GM12864 (cell line): ENCODE measurements at regions not wholly inside any gene's neighbourhood (a gene's known extent, or its start where the extent isn't known, plus 50 kb on each side); places are given as distances from the start of the nearest gene placed in this dataset.

Experiments
- DNase-seq: peaks from one replicate; pipeline ENCODE4 v3.0.0-alpha.2; 2011; ENCODE audit warnings: low read depth
- H3K4me3 ChIP-seq: 2 replicates; pipeline ENCODE4 v1.5.1; 2011; ENCODE audit warnings: mild to moderate bottlenecking, low read depth, low read length, control low read depth
- TF ChIP-seq, protein P1 (sequence below): IDR thresholded peaks from 2 replicates; pipeline ENCODE4 v1.5.1; 2011; ENCODE audit warnings: low read depth, mild to moderate bottlenecking, moderate library complexity, low read length, control low read depth, inconsistent platforms; ENCODE audit errors: missing control alignments

DNA sequence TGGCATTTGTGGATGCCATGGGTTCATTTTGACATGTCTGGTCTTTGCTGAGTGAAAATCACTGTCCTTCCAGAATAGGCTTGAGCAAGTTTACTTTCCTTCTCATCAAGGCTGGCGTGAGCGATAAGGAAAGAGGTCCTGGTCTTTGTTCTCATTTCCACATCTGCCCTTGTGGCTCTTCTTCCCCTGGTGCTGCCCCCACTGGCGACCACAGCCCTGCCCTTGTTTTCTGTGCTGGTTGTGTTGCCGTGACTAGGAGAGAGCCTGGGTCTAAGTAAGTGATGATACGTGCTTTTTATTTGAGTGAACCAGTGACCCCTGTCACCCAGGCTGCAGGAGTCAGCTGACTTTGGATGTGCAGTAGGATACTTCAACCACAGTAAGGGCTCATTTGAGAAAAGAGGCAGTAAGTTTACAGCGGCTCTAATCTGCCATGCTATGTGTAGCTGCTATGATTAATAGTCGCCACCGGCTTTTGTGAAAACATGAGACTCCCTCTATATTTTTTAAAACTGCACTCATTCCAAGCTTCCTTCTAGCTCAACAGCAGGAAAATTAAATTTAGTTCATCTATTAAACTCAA is 441.7 kb downstream of the RNF144A start:
- no peak overlapping the region for H3K4me3 ChIP-seq
- TF ChIP-seq, protein P1, sequence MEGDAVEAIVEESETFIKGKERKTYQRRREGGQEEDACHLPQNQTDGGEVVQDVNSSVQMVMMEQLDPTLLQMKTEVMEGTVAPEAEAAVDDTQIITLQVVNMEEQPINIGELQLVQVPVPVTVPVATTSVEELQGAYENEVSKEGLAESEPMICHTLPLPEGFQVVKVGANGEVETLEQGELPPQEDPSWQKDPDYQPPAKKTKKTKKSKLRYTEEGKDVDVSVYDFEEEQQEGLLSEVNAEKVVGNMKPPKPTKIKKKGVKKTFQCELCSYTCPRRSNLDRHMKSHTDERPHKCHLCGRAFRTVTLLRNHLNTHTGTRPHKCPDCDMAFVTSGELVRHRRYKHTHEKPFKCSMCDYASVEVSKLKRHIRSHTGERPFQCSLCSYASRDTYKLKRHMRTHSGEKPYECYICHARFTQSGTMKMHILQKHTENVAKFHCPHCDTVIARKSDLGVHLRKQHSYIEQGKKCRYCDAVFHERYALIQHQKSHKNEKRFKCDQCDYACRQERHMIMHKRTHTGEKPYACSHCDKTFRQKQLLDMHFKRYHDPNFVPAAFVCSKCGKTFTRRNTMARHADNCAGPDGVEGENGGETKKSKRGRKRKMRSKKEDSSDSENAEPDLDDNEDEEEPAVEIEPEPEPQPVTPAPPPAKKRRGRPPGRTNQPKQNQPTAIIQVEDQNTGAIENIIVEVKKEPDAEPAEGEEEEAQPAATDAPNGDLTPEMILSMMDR = no peak
- no peak for DNase-seq

DNA sequence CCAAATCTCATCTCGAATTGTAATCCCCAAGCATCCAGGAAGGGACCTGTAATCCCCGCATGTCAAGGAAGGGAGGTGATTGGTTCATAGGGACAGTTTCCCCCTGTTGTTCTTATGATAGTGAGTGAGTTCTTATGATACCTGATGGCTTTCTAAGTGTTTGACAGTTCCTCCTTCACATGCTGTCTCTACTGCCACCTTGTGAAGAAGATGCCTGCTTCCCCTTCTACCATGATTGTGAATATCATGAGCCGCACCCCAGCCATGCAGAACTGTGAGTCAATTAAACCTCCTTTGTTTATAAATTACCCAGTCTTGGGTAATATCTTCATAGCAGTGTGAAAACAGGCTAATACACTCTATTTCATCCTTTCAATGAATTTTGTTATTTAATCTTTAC is 446.7 kb downstream of the RNF144A start:
- H3K4me3 ChIP-seq = no peak overlapping the region
- TF ChIP-seq, protein P1 = peak; percentile 25
- DNase-seq = no peak

DNA sequence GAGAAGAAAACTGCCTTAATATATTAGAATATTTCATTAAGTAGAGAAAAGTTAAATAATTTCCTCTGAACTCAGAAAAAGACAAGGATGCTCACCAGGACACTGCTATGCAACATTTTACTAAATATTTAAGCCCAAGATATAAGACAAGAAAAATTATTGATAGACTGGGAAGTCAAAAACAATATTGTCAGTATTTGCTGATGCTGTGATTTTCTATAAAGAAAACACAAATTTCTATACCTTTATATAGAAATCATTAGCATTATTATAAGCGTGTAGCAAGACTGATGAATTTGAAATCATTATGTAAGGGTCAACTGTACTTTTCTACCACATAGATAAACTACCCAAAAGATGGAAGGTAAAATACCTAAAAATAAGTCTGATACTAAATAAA is 451.0 kb downstream of the RNF144A start:
- TF ChIP-seq, protein P1 = no peak
- no peak overlapping the region for H3K4me3 ChIP-seq
- no peak for DNase-seq

DNA sequence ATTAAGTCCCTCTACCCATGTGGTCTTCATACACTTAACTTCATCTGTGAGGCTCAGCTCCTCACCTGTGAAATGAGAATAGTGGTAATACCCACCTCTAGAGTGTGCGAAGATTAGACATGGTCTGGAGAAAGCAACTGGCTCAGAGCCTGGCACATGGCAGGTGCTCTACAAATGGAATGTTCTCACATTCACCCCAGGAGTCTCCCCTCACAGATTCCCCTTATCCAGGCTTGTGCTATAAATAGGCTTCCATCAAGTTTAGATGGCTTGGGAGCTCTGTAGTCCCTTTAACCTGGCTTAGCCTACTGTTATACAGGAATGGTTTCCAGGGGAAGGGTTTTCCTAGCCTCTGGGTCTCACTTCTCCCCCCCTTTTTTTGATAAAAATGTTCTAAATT is 455.9 kb downstream of the RNF144A start:
- no peak overlapping the region for H3K4me3 ChIP-seq
- TF ChIP-seq, protein P1 = no peak
- no peak for DNase-seq

DNA sequence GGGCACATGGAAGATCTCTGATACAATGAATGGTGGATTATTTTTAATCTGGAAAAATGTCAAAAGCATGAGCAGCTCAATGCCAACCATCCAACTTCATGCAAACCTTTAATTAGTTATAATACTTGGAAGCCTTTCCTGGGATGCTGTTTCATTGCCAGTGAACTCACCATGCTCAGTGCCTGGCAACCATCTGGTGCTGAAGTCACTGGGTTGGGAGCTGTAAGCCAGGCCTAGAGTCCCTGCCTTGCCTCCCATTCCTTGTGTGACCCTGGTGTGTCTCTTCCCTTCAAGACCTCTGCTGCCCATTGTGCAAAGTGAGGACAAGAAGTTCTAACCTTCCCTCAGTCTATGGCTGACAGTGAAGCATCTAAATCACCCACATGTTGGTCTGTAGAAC is 458.7 kb downstream of the RNF144A start:
- no peak for DNase-seq
- H3K4me3 ChIP-seq = no peak overlapping the region
- TF ChIP-seq, protein P1 = no peak

DNA sequence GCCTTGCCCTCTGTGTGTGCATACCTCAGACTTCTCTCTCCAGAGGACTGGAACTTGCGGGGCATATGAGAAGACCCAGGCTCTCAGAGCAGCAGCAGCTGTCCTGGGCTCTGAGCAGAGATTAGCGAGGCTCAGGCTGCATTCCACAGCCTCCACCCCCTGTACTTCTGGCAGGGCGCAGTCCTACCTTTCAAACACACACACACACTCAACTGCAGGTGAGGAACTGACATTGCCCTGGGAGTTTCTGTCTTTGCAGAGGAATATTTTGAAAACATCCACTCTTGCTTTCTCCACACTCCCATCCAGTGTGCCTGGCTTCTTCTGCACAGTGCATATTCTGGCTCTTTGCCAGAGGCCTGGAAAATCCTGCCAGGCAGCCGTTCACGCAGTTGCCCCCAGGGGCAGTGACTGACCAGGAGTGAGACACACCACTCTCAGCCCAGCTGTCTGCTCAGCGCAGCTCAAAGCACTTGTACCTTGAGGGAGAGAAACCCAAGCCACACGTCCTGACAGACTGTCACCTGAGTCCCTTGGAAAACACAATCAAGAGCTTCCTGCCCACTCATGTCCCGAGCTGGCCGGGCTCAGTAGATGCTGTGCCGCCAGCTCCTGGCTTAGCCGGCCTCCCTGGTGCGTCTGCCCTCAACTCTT is 460.8 kb downstream of the RNF144A start:
- TF ChIP-seq, protein P1 = no peak
- no peak for DNase-seq
- no peak overlapping the region for H3K4me3 ChIP-seq

DNA sequence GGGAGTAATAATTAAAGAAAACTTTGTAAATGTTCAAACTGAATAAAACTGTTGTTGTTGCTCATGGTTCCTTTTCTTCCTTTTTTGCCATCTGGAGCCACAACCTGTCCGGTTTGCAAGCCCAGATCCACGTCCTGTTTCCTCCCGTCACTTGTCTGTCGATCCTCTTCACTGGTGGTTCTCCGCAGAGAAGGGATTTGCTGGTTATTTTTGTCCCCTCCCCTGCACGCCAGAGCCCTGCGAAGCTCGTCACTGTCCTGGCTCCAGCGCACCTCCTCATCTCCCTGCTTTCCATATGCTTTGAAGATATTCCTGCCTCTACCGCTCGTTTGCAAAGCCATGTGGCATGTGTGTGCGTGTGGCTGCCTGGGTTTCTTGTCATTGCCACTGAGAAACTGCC is 461.4 kb downstream of the RNF144A start:
- DNase-seq = no peak
- TF ChIP-seq, protein P1 = no peak
- H3K4me3 ChIP-seq = no peak overlapping the region
